ENCODE measurements at regions not wholly inside any gene's neighbourhood (a gene's known extent, or its start where the extent isn't known, plus 50 kb on each side); places are given as distances from the start of the nearest gene placed in this dataset.

DNA sequence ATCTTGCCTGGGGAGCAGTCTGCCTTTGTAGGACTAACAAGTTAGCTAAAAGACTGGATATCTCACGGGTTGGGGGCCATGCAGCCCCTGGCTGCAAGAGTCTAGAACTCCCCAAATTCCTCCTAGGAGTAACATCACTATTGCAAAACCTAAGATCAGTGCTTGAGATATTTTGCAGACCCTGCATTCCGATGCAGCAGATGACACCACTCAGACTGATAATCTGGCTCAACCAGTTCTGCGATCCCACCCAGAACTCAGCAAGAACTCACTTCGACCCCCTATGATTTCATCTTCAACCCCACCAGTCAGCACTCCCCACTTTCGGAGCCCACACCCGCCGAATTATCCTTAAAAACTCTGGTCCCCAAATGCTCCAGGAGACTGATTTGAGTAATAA is 834.0 kb downstream of the C4orf33 start:
- H3K27ac ChIP-seq (ENCODE audit: low read depth in 2 of 2, low read length in 2 of 2), result no peak overlapping the region
- DNase-seq, result no peak
- FAIRE-seq, result no peak
- no peak overlapping the region for H3K4me3 ChIP-seq (ENCODE audit: low read length in 3 of 3)
- no peaks in the 10 kb centered on the region for H3K36me3 ChIP-seq (ENCODE audit: control insufficient read depth in 2 of 3, insufficient read depth in 3 of 3, low read length in 3 of 3)
- no peaks in the 10 kb centered on the region for H3K4me1 ChIP-seq (ENCODE audit: control insufficient read depth in 2 of 3, insufficient read depth in 2 of 3, low read depth in 1 of 3, low read length in 3 of 3)
- no peaks in the 10 kb centered on the region for H3K9me3 ChIP-seq (ENCODE audit: control insufficient read depth in 2 of 3, insufficient read depth in 1 of 3, low read length in 3 of 3)
- no peaks in the 10 kb centered on the region for H3K27me3 ChIP-seq (ENCODE audit: control insufficient read depth, insufficient read depth, low read length)
- TF ChIP-seq, protein P1, sequence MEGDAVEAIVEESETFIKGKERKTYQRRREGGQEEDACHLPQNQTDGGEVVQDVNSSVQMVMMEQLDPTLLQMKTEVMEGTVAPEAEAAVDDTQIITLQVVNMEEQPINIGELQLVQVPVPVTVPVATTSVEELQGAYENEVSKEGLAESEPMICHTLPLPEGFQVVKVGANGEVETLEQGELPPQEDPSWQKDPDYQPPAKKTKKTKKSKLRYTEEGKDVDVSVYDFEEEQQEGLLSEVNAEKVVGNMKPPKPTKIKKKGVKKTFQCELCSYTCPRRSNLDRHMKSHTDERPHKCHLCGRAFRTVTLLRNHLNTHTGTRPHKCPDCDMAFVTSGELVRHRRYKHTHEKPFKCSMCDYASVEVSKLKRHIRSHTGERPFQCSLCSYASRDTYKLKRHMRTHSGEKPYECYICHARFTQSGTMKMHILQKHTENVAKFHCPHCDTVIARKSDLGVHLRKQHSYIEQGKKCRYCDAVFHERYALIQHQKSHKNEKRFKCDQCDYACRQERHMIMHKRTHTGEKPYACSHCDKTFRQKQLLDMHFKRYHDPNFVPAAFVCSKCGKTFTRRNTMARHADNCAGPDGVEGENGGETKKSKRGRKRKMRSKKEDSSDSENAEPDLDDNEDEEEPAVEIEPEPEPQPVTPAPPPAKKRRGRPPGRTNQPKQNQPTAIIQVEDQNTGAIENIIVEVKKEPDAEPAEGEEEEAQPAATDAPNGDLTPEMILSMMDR (IDR thresholded peaks at IDR 0.05; ENCODE audit: borderline replicate concordance, extremely low read depth, insufficient read depth), result no peak
- no peak overlapping the region for H3K9ac ChIP-seq (ENCODE audit: low read length in 3 of 3)
- intact Hi-C loops (cut with DNase I), result no loop called here

DNA sequence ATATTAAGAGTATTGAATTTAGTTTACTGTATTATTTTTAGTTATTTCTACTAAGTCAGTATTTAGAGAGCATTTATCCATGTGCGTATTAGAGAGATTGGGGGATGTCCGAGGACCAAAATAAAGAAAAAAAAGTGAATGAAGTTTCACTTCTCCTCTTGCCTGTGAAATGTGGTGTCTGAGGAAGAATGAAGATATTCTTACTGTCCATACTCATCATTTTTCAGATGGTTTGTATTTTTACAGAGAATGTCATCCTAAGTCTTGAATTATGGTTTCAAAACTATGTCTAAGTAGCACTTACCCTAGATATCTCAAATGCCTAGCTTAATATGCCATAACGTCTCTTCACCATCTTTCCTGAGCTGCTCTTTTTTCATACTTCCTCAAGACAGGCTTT is 854.3 kb downstream of the C4orf33 start:
- no peak overlapping the region for H3K9ac ChIP-seq (ENCODE audit: low read length in 3 of 3)
- H3K27ac ChIP-seq (ENCODE audit: low read depth in 2 of 2, low read length in 2 of 2), result no peak overlapping the region
- FAIRE-seq, result no peak
- H3K9me3 ChIP-seq (ENCODE audit: control insufficient read depth in 2 of 3, insufficient read depth in 1 of 3, low read length in 3 of 3), result no peaks in the 10 kb centered on the region
- H3K4me1 ChIP-seq (ENCODE audit: control insufficient read depth in 2 of 3, insufficient read depth in 2 of 3, low read depth in 1 of 3, low read length in 3 of 3), result no peaks in the 10 kb centered on the region
- H3K4me3 ChIP-seq (ENCODE audit: low read length in 3 of 3), result no peak overlapping the region
- no peaks in the 10 kb centered on the region for H3K27me3 ChIP-seq (ENCODE audit: control insufficient read depth, insufficient read depth, low read length)
- TF ChIP-seq, protein P1 (IDR thresholded peaks at IDR 0.05; ENCODE audit: borderline replicate concordance, extremely low read depth, insufficient read depth), result no peak
- DNase-seq, result no peak
- no peaks in the 10 kb centered on the region for H3K36me3 ChIP-seq (ENCODE audit: control insufficient read depth in 2 of 3, insufficient read depth in 3 of 3, low read length in 3 of 3)
- intact Hi-C loops (cut with DNase I), result no loop called here

DNA sequence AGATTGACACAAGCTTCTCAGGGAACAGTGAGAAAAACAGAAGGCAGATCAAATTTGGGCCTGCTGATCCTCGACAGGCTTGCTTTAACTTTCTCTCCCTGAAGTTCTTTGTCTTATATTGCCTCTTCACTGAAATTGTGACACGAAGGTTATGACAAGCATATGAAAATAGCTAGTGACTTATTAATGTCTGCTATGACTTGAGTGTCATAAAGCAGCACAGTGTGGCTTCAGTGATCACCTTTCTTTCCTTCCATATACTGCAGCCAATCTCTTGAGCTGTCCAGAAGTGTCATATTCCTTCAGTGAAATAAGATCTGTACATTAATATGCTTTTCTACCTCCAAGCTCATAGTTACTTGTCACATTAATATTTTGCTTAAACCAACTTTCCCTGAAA is 870.2 kb downstream of the C4orf33 start:
- TF ChIP-seq, protein P1 (IDR thresholded peaks at IDR 0.05; ENCODE audit: borderline replicate concordance, extremely low read depth, insufficient read depth), result no peak
- intact Hi-C loops (cut with DNase I), result no loop called here

GRCh38 chr4:129968366-129968765 is 872.4 kb downstream of the C4orf33 start:
- FAIRE-seq (no peak), DNase-seq (no peak)
- intact Hi-C loops (cut with DNase I), result no loop called here
- TF ChIP-seq, protein P1 (IDR thresholded peaks at IDR 0.05; ENCODE audit: borderline replicate concordance, extremely low read depth, insufficient read depth), result no peak
- Histone ChIP-seq H3K4me1 (ENCODE audit: control insufficient read depth in 2 of 3, insufficient read depth in 2 of 3, low read depth in 1 of 3, low read length in 3 of 3) (no peaks in the 10 kb centered on the region), H3K27me3 (ENCODE audit: control insufficient read depth, insufficient read depth, low read length) (no peaks in the 10 kb centered on the region), H3K4me3 (ENCODE audit: low read length in 3 of 3) (no peak overlapping the region), H3K9ac (ENCODE audit: low read length in 3 of 3) (no peak overlapping the region), H3K27ac (ENCODE audit: low read depth in 2 of 2, low read length in 2 of 2) (no peak overlapping the region), H3K36me3 (ENCODE audit: control insufficient read depth in 2 of 3, insufficient read depth in 3 of 3, low read length in 3 of 3) (no peaks in the 10 kb centered on the region), H3K9me3 (ENCODE audit: control insufficient read depth in 2 of 3, insufficient read depth in 1 of 3, low read length in 3 of 3) (no peaks in the 10 kb centered on the region)

More for the DNA sequence above, 870.2 kb downstream of the C4orf33 start:
- DNase-seq (no peak), FAIRE-seq (no peak)
- Histone ChIP-seq H3K9me3 (ENCODE audit: control insufficient read depth in 2 of 3, insufficient read depth in 1 of 3, low read length in 3 of 3) (no peaks in the 10 kb centered on the region), H3K9ac (ENCODE audit: low read length in 3 of 3) (no peak overlapping the region), H3K4me1 (ENCODE audit: control insufficient read depth in 2 of 3, insufficient read depth in 2 of 3, low read depth in 1 of 3, low read length in 3 of 3) (no peaks in the 10 kb centered on the region), H3K4me3 (ENCODE audit: low read length in 3 of 3) (no peak overlapping the region), H3K27me3 (ENCODE audit: control insufficient read depth, insufficient read depth, low read length) (no peaks in the 10 kb centered on the region), H3K36me3 (ENCODE audit: control insufficient read depth in 2 of 3, insufficient read depth in 3 of 3, low read length in 3 of 3) (no peaks in the 10 kb centered on the region), H3K27ac (ENCODE audit: low read depth in 2 of 2, low read length in 2 of 2) (no peak overlapping the region)

All from kidney (tissue), 13 donors.